Renal cortical epithelial cell (primary cell): ENCODE measurements at regions not wholly inside any gene's neighbourhood (a gene's known extent, or its start where the extent isn't known, plus 50 kb on each side); places are given as distances from the start of the nearest gene placed in this dataset.
"Not testable (repeated sequence)": the region's sequence is repeated elsewhere in the genome, so short reads cannot be mapped to it uniquely, and the experiment has no call there.

Source experiments
- DNase-seq: peaks from one replicate; pipeline ENCODE4 v3.0.0-alpha.2; 2011; ENCODE audit warnings: low read depth

GRCh38 chr15:58295637-58296215 is 136.1 kb upstream of the LIPC start:
- no peak for DNase-seq

- no peak for DNase-seq
These were observed 135.5 kb upstream of the LIPC start for GRCh38 chr15:58296276-58296675.

- DNase-seq: no peak
These were observed 134.2 kb upstream of the LIPC start for GRCh38 chr15:58297639-58298038.

GRCh38 chr15:58298879-58299850 is 132.6 kb upstream of the LIPC start:
- peak; percentile 91 for DNase-seq

DNA sequence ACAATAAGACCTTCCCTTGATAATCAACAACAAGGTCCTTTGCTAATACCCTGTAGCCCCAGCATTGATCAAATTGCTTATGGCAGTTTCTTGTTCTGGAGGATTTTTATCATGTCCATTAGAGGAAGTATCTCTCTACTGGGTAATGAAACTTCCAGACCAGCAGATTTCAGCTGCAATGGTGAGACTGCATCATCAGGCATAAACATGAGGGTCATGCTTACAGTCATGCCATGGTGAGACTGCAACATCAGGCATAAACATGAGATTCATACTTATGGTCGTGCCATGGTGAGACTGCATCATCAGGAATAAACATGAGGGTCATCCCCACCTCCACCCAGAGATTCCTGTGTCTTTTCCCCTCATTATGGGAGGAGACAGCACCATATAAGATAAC is 129.0 kb upstream of the LIPC start:
- DNase-seq: no peak

GRCh38 chr15:58303236-58303635 is 128.6 kb upstream of the LIPC start:
- no peak for DNase-seq

DNA sequence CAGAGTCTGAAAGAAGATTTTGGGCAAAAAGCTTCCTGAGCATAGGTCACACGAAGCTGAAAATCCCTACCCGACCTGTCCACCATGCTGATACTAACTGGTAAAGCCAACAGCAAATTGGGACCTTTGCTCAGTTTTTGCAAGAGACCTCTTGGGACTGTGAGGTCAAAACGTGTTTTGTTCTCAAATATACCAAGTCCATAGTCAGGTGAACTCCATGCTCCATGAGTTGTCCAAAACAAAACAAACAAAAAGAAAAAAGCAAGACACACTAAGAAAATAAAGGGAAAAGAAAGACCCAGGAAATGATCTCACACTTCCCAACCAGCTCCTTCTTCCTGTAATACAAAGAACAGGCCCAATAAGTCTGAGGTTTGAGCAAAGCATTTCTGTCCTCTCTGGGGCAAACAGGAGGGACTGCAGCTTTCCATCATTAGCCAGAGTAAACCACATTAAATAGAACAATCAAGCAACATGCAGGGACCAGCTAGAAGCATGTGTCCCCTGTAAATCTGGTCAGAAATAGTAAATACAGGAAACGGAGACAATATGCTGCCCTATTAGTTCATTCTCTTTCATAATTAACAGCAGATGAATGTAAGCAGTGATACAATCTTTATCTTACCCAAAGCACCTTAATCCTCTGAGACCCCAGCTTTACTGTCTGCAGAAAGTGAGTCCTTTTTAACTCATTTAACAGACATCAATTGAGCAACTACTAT is 125.0 kb upstream of the LIPC start:
- DNase-seq: peak; percentile 47

- peak; percentile 84 for DNase-seq
These were observed 124.4 kb upstream of the LIPC start for GRCh38 chr15:58307313-58307961.

DNA sequence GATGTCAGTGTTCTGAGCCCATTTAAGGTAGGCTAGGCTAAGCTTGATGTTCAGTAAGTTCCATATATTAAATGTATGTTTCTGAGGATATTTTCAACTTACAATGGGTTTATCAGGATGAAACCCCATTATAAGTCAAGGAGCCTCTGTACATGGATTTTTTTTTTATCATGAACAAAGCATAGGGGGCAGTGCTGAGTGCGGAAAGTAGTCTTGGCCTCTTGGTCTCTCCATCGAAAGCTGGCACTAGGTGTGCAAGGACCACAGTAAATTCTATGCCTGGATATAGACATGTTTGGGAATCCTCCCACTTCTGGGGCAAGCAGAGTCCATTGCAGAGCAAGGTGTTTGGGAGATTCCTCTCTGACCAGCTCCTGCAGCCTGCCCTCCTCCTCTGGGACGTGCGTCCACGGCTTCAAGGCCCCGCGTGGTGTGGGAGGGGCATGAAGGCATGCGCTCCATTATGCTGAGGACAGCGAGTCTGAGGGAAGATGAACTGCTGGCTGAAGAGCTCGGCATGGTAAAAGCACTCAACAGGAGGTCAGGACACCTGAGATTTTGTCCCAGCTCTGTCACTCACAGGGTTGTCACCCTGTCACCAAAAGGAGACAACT is 122.9 kb upstream of the LIPC start:
- DNase-seq: no peak

- DNase-seq: no peak
These were observed 121.5 kb upstream of the LIPC start for GRCh38 chr15:58309963-58310928.

DNA sequence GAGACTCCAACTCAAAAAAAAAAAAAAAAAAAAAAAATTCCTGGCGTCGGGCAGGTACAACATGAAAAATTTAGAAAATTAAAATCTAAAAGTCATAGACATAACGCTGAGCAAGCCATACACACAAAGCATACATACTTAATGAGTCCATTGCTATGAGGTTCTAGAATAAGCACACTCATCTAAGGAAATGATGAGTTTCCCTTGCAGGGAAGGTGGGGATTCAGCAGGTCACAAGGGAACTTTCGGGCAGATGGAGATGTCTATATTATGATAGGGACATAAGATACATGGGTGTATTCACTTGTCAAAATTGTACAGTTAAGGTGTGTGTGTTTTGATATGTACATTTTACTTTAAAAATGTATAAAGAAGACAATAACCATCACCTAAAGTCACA is 120.2 kb upstream of the LIPC start:
- DNase-seq: no peak

GRCh38 chr15:58312031-58312430 is 119.8 kb upstream of the LIPC start:
- DNase-seq: no peak

- DNase-seq: no peak
These were observed 118.5 kb upstream of the LIPC start for GRCh38 chr15:58313304-58313703.

- DNase-seq: no peak
These were observed 117.8 kb upstream of the LIPC start for GRCh38 chr15:58313810-58314592.

GRCh38 chr15:58314593-58315216 is 117.1 kb upstream of the LIPC start:
- DNase-seq: no peak

DNA sequence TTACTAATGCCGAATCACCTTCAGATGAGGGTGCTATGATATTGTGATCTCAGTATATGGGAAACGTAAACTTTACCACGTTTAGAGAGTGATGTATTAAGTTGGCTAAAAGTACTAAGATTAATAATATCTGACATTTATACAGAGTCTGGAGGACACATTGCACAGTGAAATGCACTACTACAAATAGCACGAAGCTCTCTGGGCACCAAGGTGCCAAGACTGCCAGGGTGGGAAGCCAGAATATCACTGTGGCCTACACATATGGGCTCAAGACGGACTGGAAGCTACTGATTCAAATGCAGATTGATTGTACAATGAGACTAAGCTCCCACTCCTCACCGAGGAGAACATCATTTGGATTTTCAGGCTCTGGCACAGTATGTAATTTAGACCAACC is 113.3 kb upstream of the LIPC start:
- no peak for DNase-seq

- no peak for DNase-seq
These were observed 110.8 kb upstream of the LIPC start for GRCh38 chr15:58321034-58321433.

- DNase-seq: no peak
These were observed 109.5 kb upstream of the LIPC start for GRCh38 chr15:58322253-58322652.

DNA sequence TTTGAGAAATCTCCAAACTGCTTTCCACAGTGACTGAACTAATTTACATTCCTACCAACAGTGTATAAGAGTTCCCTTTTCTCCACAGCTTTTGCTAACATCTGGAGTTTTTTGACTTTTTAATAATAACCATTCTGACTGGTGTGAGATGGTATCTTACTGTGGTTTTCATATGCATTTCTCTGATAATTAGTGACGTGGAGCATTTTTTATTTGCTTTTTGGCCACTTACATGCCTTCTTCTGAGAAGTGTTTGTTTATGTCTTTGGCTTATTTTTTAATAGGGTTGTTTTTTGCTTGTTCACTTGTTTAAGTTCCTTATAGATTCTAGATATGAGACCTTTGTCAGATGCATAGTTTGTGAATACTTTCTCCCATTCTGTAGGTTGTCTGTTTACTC is 108.5 kb upstream of the LIPC start:
- DNase-seq: not testable (repeated sequence)
